ENCODE measurements at regions not wholly inside any gene's neighbourhood (a gene's known extent, or its start where the extent isn't known, plus 50 kb on each side); places are given as distances from the start of the nearest gene placed in this dataset.

- ChIA-PET POLR2A (interaction anchor here (0.6 kb wide), 1 partner anchor 174 kb away, joined by 3 read pairs; no protein-coding TSS in a partner anchor), CTCF (ENCODE audit: low intra/inter-chr PET ratio) (no interaction called here)
- Histone ChIP-seq H3K4me2 (ENCODE audit: insufficient read depth, low read length) (no peak overlapping the region), H3K79me2 (ENCODE audit: control insufficient read depth, insufficient read depth, low read length) (no peaks in the 10 kb centered on the region), H2AFZ (ENCODE audit: low read depth, low read length) (no peak overlapping the region), H3K9ac (ENCODE audit: insufficient read depth in 1 of 2, low read depth in 2 of 2, low read length in 2 of 2) (no peak overlapping the region), H3K27me3 (ENCODE audit: control insufficient read depth in 2 of 2, insufficient read depth in 2 of 2, low read length in 2 of 2) (no peaks in the 10 kb centered on the region), H3K9me1 (ENCODE audit: control insufficient read depth, insufficient read depth, low read length) (no peaks in the 10 kb centered on the region), H3K9me3 (replicated peaks; ENCODE audit: control insufficient read depth, insufficient read depth, low read depth, low read length) (no peaks in the 10 kb centered on the region), H3K4me3 (no peak overlapping the region), H3K4me1 (replicated peaks in 1 of 2; ENCODE audit: control insufficient read depth in 2 of 2, insufficient read depth in 2 of 2, low read length in 2 of 2) (no peaks in the 10 kb centered on the region), H3K27ac (ENCODE audit: extremely low read depth, low read depth, low read length) (no peak overlapping the region), H3K36me3 (ENCODE audit: control insufficient read depth, insufficient read depth, low read length) (no peaks in the 10 kb centered on the region), H4K20me1 (replicated peaks; ENCODE audit: control insufficient read depth, insufficient read depth, low read length) (no peaks in the 10 kb centered on the region)
- in situ Hi-C loops (cut with MboI) (no loop called here), intact Hi-C loops (cut with micrococcal nuclease) (no loop called here)
- TF ChIP-seq CHD1 (IDR thresholded peaks at IDR 0.05; ENCODE audit: low read length) (no peak), ARNT (IDR thresholded peaks at IDR 0.05) (no peak), BHLHE40 (IDR thresholded peaks at IDR 0.05; ENCODE audit: low read length) (no peak), MYBL2 (IDR thresholded peaks at IDR 0.05; ENCODE audit: low read depth) (no peak), MYBL2 (CRISPR knock-in tag; IDR thresholded peaks at IDR 0.05; ENCODE audit: borderline replicate concordance) (no peak), MCM2 (IDR thresholded peaks at IDR 0.05; ENCODE audit: low read depth) (no peak), MECOM (CRISPR knock-in tag; IDR thresholded peaks at IDR 0.05) (no peak), PREB (CRISPR knock-in tag; IDR thresholded peaks at IDR 0.05) (no peak), ETS2 (tag; IDR thresholded peaks at IDR 0.05; ENCODE audit: borderline replicate concordance, poor library complexity, severe bottlenecking) (no peak), POLR3G (IDR thresholded peaks at IDR 0.05; ENCODE audit: extremely low read depth, insufficient read length, insufficient replicate concordance) (no peak), TARDBP (IDR thresholded peaks at IDR 0.05) (no peak)
- TF ChIP-seq, protein P1, sequence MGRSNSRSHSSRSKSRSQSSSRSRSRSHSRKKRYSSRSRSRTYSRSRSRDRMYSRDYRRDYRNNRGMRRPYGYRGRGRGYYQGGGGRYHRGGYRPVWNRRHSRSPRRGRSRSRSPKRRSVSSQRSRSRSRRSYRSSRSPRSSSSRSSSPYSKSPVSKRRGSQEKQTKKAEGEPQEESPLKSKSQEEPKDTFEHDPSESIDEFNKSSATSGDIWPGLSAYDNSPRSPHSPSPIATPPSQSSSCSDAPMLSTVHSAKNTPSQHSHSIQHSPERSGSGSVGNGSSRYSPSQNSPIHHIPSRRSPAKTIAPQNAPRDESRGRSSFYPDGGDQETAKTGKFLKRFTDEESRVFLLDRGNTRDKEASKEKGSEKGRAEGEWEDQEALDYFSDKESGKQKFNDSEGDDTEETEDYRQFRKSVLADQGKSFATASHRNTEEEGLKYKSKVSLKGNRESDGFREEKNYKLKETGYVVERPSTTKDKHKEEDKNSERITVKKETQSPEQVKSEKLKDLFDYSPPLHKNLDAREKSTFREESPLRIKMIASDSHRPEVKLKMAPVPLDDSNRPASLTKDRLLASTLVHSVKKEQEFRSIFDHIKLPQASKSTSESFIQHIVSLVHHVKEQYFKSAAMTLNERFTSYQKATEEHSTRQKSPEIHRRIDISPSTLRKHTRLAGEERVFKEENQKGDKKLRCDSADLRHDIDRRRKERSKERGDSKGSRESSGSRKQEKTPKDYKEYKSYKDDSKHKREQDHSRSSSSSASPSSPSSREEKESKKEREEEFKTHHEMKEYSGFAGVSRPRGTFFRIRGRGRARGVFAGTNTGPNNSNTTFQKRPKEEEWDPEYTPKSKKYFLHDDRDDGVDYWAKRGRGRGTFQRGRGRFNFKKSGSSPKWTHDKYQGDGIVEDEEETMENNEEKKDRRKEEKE (IDR thresholded peaks at IDR 0.05; ENCODE audit: borderline replicate concordance in 1 of 2, control insufficient read depth in 1 of 2, low read depth in 2 of 2, low read length in 1 of 2) = no peak
- 16% methylated on average over 3 of the region's 3 CpGs for WGBS (ENCODE audit: insufficient coverage, low coverage, missing lambda C conversion rate)
- no peak for ATAC-seq
- BruUV-seq (replicated peaks) = no TSS peak
- no peak for FAIRE-seq
- DNase-seq (ENCODE audit: extremely low read depth in 1 of 4, low spot score in 3 of 4) = no peak
Observed at GRCh38 chr2:156155319-156155718, 177.2 kb downstream of the NR4A2 start.

All from K562 (cell line).